ENCODE measurements at regions not wholly inside any gene's neighbourhood (a gene's known extent, or its start where the extent isn't known, plus 50 kb on each side); places are given as distances from the start of the nearest gene placed in this dataset.

GRCh38 chr7:155360495-155361345 is 63.0 kb downstream of the INSIG1 start:
- no peak for TF ChIP-seq CTCF (conservative IDR thresholded peaks at IDR 0.05; ENCODE audit: low read depth in 2 of 2)
- no peak for TF ChIP-seq ETS1 (IDR thresholded peaks at IDR 0.05)
- TF ChIP-seq EZH2phosphoT487 (IDR thresholded peaks at IDR 0.05; ENCODE audit: unreplicated experiment), result no peak
- TF ChIP-seq EZH2 (IDR thresholded peaks at IDR 0.05; ENCODE audit: low read depth, unreplicated experiment), result no peak
- TF ChIP-seq POLR2AphosphoS5 (IDR thresholded peaks at IDR 0.05; ENCODE audit: low read depth), result no peak
- no peak for TF ChIP-seq NANOG (IDR thresholded peaks at IDR 0.05; ENCODE audit: borderline replicate concordance)
- no peak for TF ChIP-seq CREB1 (CRISPR knock-in tag; IDR thresholded peaks at IDR 0.05; ENCODE audit: low read depth)
- no peak for TF ChIP-seq ZNF462 (CRISPR knock-in tag; IDR thresholded peaks at IDR 0.05)

Data from GM23338 (cell line).